ENCODE measurements at regions not wholly inside any gene's neighbourhood (a gene's known extent, or its start where the extent isn't known, plus 50 kb on each side); places are given as distances from the start of the nearest gene placed in this dataset.
A peak's percentile ranks its signal among the peaks of the same experiment; 100 is the strongest.

DNA sequence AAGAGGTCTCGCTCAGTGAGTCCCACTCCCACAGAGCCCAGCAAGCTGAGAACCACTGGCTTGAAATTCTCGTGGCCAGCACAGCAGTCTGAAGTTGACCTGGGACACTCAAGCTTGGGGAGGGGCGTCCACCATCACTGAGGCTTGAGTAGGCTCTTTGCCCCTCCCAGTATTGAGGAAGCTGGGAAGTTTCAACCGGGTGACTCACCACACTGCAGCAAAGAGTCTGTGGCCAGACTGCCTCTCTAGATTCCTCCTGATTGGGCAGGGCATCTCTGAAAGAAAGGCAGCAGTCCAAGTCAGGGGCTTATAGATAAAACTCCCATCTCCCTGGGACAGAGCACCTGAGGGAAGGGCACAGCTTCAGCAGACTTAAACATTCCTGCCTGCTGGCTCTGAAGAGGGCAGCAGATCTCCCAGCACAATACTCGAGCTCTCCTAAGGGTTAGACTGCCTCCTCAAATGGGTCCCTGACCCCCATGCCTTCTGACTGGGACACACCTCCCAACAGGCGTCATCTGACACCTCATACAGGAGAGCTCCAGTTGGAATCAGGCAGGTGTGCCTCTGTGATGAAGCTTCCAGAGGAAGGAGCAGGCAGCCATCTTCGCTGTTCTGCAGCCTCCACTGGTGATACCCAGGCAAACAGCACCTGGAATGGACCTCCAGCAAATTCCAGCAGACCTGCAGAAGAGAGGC lies 970.9 kb upstream of the LRRN3 start:
- no peaks in the 10 kb centered on the region for H3K79me2 ChIP-seq (ENCODE audit: low read depth)
- peaks cover 27% of the 10 kb centered on the region for H3K9me3 Mint-ChIP-seq
- no peaks in the 10 kb centered on the region for H3K27me3 ChIP-seq
- H3K9me3 ChIP-seq (ENCODE audit: low read depth) = no peaks in the 10 kb centered on the region
- H3K27ac ChIP-seq = no peak overlapping the region
- H3K27me3 Mint-ChIP-seq (ENCODE audit: insufficient read depth, low read depth) = peaks cover 3% of the 10 kb centered on the region
- H3K4me2 ChIP-seq = no peak overlapping the region
- H3K4me1 Mint-ChIP-seq = no peaks in the 10 kb centered on the region
- H3K27ac Mint-ChIP-seq = no peak overlapping the region
- no peaks in the 10 kb centered on the region for H3K36me3 Mint-ChIP-seq
- no peaks in the 10 kb centered on the region for H3K4me1 ChIP-seq
- no peaks in the 10 kb centered on the region for H3K36me3 ChIP-seq
- no peak overlapping the region for H3K4me3 Mint-ChIP-seq
- no peak overlapping the region for H3K9ac ChIP-seq
- no peak overlapping the region for H2AFZ ChIP-seq (replicated peaks)
- no peaks in the 10 kb centered on the region for H4K20me1 ChIP-seq (ENCODE audit: low read depth)
- H3K4me3 ChIP-seq = no peak overlapping the region
- no peak for DNase-seq (ENCODE audit: low spot score)
- TF ChIP-seq EZH2phosphoT487 (IDR thresholded peaks at IDR 0.05) (no peak), EZH2 (IDR thresholded peaks at IDR 0.05) (no peak)
- TF ChIP-seq, protein P1, sequence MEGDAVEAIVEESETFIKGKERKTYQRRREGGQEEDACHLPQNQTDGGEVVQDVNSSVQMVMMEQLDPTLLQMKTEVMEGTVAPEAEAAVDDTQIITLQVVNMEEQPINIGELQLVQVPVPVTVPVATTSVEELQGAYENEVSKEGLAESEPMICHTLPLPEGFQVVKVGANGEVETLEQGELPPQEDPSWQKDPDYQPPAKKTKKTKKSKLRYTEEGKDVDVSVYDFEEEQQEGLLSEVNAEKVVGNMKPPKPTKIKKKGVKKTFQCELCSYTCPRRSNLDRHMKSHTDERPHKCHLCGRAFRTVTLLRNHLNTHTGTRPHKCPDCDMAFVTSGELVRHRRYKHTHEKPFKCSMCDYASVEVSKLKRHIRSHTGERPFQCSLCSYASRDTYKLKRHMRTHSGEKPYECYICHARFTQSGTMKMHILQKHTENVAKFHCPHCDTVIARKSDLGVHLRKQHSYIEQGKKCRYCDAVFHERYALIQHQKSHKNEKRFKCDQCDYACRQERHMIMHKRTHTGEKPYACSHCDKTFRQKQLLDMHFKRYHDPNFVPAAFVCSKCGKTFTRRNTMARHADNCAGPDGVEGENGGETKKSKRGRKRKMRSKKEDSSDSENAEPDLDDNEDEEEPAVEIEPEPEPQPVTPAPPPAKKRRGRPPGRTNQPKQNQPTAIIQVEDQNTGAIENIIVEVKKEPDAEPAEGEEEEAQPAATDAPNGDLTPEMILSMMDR (IDR thresholded peaks at IDR 0.05) = no peak
- no peaks in the 10 kb centered on the region for H3F3A ChIP-seq (ENCODE audit: low read depth)

DNA sequence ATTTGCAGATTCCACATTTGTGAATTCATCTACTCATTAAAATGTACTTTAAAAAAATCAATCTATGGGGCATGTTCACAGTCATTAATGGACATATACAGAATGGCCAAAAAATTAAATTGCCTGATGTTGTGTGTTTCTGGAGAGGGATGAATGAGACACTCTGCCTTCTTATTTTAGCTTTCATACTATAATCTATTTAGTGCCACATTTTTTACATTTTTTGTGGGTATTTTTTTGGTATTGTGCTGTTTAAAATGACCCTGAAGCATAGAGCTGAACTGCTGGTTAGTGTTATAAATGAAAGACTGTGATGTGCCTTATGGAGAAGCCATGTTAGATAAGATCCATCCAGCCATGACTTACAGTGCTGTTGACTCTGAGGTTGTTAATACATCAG lies 961.8 kb upstream of the LRRN3 start:
- TF ChIP-seq, protein P1 (IDR thresholded peaks at IDR 0.05) = no peak
- no peak for TF ChIP-seq EZH2 (IDR thresholded peaks at IDR 0.05)
- no peak for TF ChIP-seq EZH2phosphoT487 (IDR thresholded peaks at IDR 0.05)
- Mint-ChIP-seq H3K4me1 (peaks cover 3% of the 10 kb centered on the region), H3K27me3 (ENCODE audit: insufficient read depth, low read depth) (no peaks in the 10 kb centered on the region), H3K27ac (no peak overlapping the region), H3K36me3 (no peaks in the 10 kb centered on the region), H3K9me3 (peaks cover 2% of the 10 kb centered on the region), H3K4me3 (no peak overlapping the region)
- Histone ChIP-seq H2AFZ (replicated peaks) (no peak overlapping the region), H3K9ac (no peak overlapping the region), H3K4me2 (no peak overlapping the region), H3F3A (ENCODE audit: low read depth) (no peaks in the 10 kb centered on the region), H3K36me3 (no peaks in the 10 kb centered on the region), H3K4me3 (no peak overlapping the region), H4K20me1 (ENCODE audit: low read depth) (no peaks in the 10 kb centered on the region), H3K27me3 (no peaks in the 10 kb centered on the region), H3K4me1 (no peaks in the 10 kb centered on the region), H3K79me2 (ENCODE audit: low read depth) (no peaks in the 10 kb centered on the region), H3K9me3 (ENCODE audit: low read depth) (no peaks in the 10 kb centered on the region), H3K27ac (no peak overlapping the region)
- no peak for DNase-seq (ENCODE audit: low spot score)

DNA sequence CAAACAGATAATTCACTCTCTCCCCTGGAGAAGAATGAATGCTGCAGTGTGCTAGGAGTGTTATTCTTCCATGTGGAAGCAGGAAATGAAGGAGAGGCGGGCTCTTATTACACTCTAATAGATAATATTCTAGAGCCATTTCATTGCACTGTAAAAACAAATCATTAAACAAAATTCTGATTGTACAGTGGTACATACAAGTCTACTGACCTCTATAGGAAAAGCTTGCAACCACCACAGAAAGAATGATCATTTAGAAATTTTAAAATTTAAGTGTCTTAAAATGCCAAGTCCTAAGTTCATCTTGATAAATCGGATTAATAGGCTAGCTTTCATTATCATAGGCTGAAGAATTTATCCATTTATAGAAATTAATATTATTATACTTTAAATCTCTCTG lies 960.3 kb upstream of the LRRN3 start:
- Histone ChIP-seq H4K20me1 (ENCODE audit: low read depth) (no peaks in the 10 kb centered on the region), H3K9me3 (ENCODE audit: low read depth) (no peaks in the 10 kb centered on the region), H3K4me3 (no peak overlapping the region), H3K9ac (no peak overlapping the region), H3K27ac (no peak overlapping the region), H3K36me3 (no peaks in the 10 kb centered on the region), H3K27me3 (no peaks in the 10 kb centered on the region), H3K79me2 (ENCODE audit: low read depth) (no peaks in the 10 kb centered on the region), H3F3A (ENCODE audit: low read depth) (no peaks in the 10 kb centered on the region), H3K4me2 (no peak overlapping the region), H3K4me1 (no peaks in the 10 kb centered on the region), H2AFZ (replicated peaks) (no peak overlapping the region)
- TF ChIP-seq, protein P1 (IDR thresholded peaks at IDR 0.05) = peak; percentile 24
- TF ChIP-seq EZH2 (IDR thresholded peaks at IDR 0.05) = no peak
- Mint-ChIP-seq H3K27me3 (ENCODE audit: insufficient read depth, low read depth) (no peaks in the 10 kb centered on the region), H3K4me1 (peaks cover 3% of the 10 kb centered on the region), H3K27ac (no peak overlapping the region), H3K4me3 (no peak overlapping the region), H3K9me3 (no peaks in the 10 kb centered on the region), H3K36me3 (no peaks in the 10 kb centered on the region)
- DNase-seq (ENCODE audit: low spot score) = no peak

Measured in neural progenitor cell (in vitro differentiated cells).